ENCODE measurements at regions not wholly inside any gene's neighbourhood (a gene's known extent, or its start where the extent isn't known, plus 50 kb on each side); places are given as distances from the start of the nearest gene placed in this dataset.

GRCh38 chr1:222104694-222105392 is 363.0 kb upstream of the DUSP10 start:
- TF ChIP-seq POLR2A (IDR thresholded peaks at IDR 0.05; ENCODE audit: low read length) = no peak
- TF ChIP-seq GATA1 (IDR thresholded peaks at IDR 0.05; ENCODE audit: low read depth, low read length) = no peak
